Inferior parietal cortex (tissue), 1 donor: ENCODE measurements at regions not wholly inside any gene's neighbourhood (a gene's known extent, or its start where the extent isn't known, plus 50 kb on each side); places are given as distances from the start of the nearest gene placed in this dataset.

Experiments used
- DNase-seq: peaks from one replicate; pipeline ENCODE4 v3.0.0-alpha.2; 2016; ENCODE audit errors: extremely low spot score

- no peak for DNase-seq
These were observed 298.4 kb upstream of the DUSP10 start for GRCh38 chr1:222040121-222040805.

GRCh38 chr1:222038971-222039370 is 297.1 kb upstream of the DUSP10 start:
- DNase-seq = no peak

GRCh38 chr1:222037720-222038119 is 295.8 kb upstream of the DUSP10 start:
- no peak for DNase-seq

GRCh38 chr1:222034790-222035189 is 292.9 kb upstream of the DUSP10 start:
- DNase-seq = no peak

- DNase-seq = no peak
These were observed 291.6 kb upstream of the DUSP10 start for GRCh38 chr1:222033450-222033849.

GRCh38 chr1:222031318-222031717 is 289.4 kb upstream of the DUSP10 start:
- DNase-seq = no peak

GRCh38 chr1:222028676-222029075 is 286.8 kb upstream of the DUSP10 start:
- no peak for DNase-seq

GRCh38 chr1:222028116-222028515 is 286.2 kb upstream of the DUSP10 start:
- DNase-seq = no peak

GRCh38 chr1:222026280-222026679 is 284.4 kb upstream of the DUSP10 start:
- no peak for DNase-seq

GRCh38 chr1:222023025-222023424 is 281.1 kb upstream of the DUSP10 start:
- no peak for DNase-seq

GRCh38 chr1:222021129-222021528 is 279.2 kb upstream of the DUSP10 start:
- DNase-seq = no peak

GRCh38 chr1:222020553-222020952 is 278.7 kb upstream of the DUSP10 start:
- DNase-seq = no peak

GRCh38 chr1:222019029-222019428 is 277.1 kb upstream of the DUSP10 start:
- no peak for DNase-seq

- DNase-seq = no peak
These were observed 276.2 kb upstream of the DUSP10 start for GRCh38 chr1:222018041-222018440.

- no peak for DNase-seq
These were observed 273.8 kb upstream of the DUSP10 start for GRCh38 chr1:222015686-222016085.

- DNase-seq = no peak
These were observed 272.1 kb upstream of the DUSP10 start for GRCh38 chr1:222014001-222014400.

GRCh38 chr1:222012816-222013215 is 270.9 kb upstream of the DUSP10 start:
- DNase-seq = no peak

GRCh38 chr1:222010306-222010705 is 268.4 kb upstream of the DUSP10 start:
- DNase-seq = no peak

- DNase-seq = no peak
These were observed 267.3 kb upstream of the DUSP10 start for GRCh38 chr1:222009105-222009730.

GRCh38 chr1:222006715-222007114 is 264.8 kb upstream of the DUSP10 start:
- no peak for DNase-seq

GRCh38 chr1:222004784-222005183 is 262.9 kb upstream of the DUSP10 start:
- no peak for DNase-seq

GRCh38 chr1:222004034-222004433 is 262.1 kb upstream of the DUSP10 start:
- DNase-seq = no peak

GRCh38 chr1:222002503-222002902 is 260.6 kb upstream of the DUSP10 start:
- no peak for DNase-seq

GRCh38 chr1:222000131-222000530 is 258.2 kb upstream of the DUSP10 start:
- DNase-seq = no peak
